ENCODE measurements at regions not wholly inside any gene's neighbourhood (a gene's known extent, or its start where the extent isn't known, plus 50 kb on each side); places are given as distances from the start of the nearest gene placed in this dataset.

DNA sequence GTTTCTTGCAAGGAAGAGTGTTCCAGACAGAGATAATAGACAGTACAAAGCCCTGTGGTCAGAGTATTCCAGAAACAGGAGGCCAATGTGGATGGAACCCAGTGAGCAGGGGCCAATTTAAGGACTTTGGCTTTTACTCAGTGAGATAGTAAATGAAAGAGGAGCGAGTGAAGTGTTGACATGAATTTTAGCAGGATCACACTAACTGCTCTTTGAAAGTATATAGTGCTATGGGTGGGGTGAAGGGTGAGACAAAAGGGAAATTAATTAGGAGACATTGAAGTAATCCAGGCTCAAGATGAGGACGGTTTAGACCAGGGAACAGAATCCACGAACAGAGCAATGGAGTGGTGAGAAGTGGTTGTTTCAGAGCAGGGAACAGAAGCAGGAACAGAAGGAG lies 62.2 kb upstream of the TES start:
- DNase-seq (ENCODE audit: low read depth) = no peak

DNA sequence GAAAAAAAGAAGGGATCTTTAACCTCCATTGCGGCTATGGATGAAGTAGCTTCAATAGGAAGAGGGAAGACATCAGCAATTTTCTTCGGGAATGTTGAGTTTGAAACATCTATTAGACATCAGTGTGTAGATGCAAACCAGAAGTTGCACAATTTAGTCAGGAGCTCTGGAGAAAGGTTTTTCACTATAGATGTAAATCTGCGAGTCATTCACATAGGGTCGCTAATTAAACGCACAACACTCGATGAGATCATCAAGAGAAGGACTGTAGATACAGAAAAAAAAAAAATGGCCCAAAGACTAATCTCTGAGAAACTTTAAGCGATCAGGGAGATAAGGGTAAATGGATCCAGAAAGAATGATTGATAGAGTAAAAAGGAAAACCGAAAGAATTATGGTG lies 61.7 kb upstream of the TES start:
- DNase-seq (ENCODE audit: low read depth) = no peak

DNA sequence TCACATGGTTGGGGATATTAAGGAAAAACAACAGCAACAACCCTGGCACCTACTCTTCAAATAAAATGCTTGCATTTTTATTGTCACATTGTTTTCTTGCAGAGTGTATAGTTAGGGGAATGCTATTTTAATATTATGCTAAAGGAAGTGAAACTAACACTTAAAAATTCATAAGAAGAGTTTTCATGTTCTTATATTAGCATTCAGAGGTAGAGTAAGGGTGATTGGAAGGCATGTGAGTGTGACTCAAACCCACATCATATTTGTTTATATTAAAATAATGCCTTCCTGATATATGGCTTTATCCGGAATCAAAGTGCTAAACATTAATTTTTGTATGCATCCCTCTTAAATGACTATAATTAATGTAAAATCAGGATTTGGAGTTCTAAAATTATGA lies 59.8 kb upstream of the TES start:
- DNase-seq (ENCODE audit: low read depth) = no peak

GRCh38 chr7:116152276-116152675 lies 58.1 kb upstream of the TES start:
- DNase-seq (ENCODE audit: low read depth) = no peak

GRCh38 chr7:116153050-116153449 lies 57.3 kb upstream of the TES start:
- DNase-seq (ENCODE audit: low read depth) = no peak

GRCh38 chr7:116159711-116160110 lies 50.6 kb upstream of the TES start:
- DNase-seq (ENCODE audit: low read depth) = no peak
